GM20000 (cell line): ENCODE measurements at regions not wholly inside any gene's neighbourhood (a gene's known extent, or its start where the extent isn't known, plus 50 kb on each side); places are given as distances from the start of the nearest gene placed in this dataset.

Source experiments
- DNase-seq: peaks from one replicate; pipeline ENCODE4 v3.0.0; 2012; ENCODE audit warnings: low spot score
- TF ChIP-seq, protein P1 (sequence below): IDR thresholded peaks from 2 replicates; pipeline ENCODE4 v1.5.1; 2012; ENCODE audit warnings: mild to moderate bottlenecking, control low read depth; ENCODE audit errors: extremely low read depth, missing control alignments

DNA sequence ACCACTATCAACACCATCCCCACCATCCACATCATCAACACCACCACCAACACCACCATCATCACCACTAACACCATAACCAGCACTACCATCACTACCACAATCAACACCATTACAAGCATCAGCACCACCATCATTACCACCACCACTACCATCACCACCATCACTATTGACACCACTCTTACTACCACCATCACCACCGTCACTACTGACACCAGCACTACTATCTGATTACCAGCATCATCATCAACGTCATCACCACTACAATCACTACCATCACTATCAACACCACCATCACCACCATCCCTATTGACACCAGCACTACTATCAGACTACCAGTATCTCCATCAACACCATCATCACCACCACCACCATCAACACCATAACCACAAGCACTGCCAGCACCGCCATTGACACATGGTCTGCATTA, 106.1 kb upstream of the RUNX3 start:
- TF ChIP-seq, protein P1, sequence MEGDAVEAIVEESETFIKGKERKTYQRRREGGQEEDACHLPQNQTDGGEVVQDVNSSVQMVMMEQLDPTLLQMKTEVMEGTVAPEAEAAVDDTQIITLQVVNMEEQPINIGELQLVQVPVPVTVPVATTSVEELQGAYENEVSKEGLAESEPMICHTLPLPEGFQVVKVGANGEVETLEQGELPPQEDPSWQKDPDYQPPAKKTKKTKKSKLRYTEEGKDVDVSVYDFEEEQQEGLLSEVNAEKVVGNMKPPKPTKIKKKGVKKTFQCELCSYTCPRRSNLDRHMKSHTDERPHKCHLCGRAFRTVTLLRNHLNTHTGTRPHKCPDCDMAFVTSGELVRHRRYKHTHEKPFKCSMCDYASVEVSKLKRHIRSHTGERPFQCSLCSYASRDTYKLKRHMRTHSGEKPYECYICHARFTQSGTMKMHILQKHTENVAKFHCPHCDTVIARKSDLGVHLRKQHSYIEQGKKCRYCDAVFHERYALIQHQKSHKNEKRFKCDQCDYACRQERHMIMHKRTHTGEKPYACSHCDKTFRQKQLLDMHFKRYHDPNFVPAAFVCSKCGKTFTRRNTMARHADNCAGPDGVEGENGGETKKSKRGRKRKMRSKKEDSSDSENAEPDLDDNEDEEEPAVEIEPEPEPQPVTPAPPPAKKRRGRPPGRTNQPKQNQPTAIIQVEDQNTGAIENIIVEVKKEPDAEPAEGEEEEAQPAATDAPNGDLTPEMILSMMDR = no peak
- DNase-seq = no peak

DNA sequence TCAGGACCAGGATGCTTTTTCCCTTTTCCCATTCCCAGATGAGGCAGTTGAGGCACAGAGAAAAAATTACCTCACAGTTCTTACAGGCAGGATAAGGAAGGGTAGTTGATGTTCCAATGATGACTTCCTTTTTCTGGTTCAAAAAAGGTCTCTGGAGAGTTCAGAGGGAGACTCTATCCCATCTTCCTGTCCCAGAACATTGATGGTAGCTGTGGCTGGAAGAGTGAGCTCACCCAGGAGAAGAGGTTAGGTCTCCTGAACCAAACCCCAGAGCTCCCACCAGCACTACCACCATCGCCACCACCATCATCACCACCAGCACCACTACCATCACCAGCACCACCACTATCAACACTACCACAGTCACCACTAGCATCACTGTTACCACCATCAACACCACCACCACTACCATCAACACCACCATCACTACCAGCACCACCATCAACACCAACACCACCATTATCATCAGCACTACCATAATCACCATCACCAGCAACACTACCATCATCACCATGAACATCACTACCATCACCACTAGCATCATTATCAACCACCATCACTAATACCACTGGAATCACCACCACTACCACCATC, 105.5 kb upstream of the RUNX3 start:
- no peak for DNase-seq

DNA sequence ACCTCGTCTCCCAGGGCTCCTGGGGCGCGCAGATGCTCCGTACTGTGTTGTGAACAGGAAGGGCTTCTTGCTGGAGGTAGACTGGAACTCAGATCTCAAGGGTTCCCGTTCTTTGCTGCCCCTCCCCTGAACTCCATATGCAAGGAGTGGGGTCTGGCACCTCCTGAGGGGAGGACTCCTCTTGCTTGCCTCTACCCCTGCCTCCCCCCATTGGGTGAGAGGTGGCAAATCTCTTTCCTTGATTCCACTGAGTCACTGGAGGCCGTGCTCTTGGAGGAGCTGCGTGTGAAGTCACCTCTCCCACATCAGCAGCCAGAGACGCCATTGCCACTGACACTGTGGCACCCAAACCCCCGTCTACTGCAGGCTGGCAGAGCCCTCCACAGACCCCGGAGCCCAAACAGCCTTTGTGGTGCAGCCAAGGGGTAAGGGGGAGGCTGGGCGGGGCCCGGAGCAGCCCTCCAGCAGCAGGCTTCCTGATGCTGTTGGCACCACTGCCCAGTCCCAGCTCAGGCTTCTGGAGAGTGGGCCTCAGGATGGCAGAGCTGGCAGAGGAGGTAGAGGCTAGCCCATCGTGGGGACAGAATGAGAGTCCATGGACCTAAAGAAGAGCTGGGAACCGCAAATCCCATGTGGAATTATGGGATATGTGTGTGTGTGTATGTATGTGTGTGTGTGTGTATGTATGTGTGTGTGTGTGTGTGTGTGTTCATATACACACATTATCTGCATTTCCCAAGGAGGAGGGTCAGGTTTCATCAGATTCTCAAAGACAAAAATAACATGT, 104.9 kb upstream of the RUNX3 start:
- TF ChIP-seq, protein P1 = no peak
- no peak for DNase-seq

More for the DNA sequence above, 105.5 kb upstream of the RUNX3 start:
- TF ChIP-seq, protein P1 = no peak

DNA sequence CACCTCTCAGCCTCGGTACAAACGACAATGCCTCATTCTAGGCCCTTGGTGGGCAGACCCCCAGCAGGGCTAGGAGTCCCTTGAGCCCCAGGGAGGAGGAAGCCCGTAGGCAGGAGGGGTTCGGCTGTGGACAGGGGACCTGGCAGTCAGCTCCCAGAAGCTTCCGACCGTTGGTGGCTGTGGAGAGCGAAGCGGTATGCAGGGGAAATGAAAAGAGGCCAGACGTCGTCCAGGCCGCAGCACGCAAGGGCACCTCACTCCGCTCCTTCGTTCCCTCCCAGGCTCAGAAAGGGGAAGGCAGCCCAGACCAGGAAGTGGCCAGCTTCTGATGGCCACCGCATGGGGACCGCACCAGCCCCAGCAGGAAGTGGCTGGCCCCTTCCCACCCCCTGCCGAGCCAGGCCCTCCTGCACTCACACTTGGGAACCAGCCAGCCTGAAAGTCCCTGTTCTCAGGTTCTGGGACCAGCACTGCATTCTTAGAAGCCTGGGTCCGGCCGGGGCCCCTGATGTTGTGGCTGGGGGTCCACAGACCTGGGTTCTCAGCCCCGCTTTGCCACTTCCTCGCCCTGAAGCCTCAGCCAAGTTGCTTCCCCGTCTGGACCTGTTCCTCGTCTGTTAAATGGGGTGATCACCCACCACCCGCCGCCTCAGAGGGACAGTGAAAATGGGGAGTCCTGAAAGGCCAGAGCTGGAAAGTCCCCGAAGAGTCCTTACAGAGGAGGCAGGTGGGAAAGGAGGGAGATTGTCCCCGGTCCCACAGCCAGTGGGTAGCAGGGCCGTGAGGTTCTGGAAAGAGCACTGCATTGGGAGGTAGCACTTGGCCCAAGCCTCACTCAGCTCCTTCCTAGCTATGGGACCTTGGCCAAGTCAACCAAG, 104.0 kb upstream of the RUNX3 start:
- TF ChIP-seq, protein P1 = no peak

DNA sequence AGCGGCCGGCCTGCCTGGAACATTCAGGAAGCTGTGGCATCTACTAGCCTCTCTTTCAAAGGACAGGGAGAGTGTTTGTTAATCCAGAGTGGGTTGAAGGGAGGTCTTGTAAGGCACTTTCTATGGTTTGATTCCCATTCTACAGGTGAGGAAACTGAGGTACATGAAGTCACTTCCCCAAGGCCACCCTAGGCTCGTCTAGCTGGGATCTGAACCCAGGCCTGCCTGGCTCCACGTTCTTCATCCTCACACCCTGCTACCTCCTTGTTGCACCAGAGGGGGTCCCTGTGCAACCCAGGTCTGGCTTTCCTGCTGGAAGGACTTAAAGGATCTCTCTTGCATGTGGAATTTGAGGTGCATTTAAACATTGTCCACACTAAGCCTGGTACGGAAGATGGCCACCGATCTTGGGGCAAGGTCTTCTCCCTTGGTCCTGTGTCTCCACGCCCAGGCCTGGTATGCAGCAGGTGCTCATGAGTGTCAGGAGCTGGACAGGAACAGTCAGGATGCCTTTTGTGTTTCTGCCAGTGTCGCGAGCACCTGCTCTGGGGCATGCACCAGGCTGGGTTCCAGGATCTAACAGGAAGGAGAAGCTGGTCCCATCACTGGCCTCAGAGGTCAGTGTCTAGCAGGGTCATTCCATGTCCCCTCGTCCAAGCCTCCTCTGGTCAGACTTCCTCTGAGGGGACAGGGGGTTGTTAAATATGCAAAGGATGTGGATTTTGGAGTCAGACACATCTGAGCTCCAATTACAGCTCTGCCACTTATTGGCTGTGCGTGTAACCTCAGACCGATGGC, 103.2 kb upstream of the RUNX3 start:
- DNase-seq = no peak
- TF ChIP-seq, protein P1 = no peak

More for the DNA sequence above, 104.0 kb upstream of the RUNX3 start:
- peak; percentile 41 for DNase-seq

DNA sequence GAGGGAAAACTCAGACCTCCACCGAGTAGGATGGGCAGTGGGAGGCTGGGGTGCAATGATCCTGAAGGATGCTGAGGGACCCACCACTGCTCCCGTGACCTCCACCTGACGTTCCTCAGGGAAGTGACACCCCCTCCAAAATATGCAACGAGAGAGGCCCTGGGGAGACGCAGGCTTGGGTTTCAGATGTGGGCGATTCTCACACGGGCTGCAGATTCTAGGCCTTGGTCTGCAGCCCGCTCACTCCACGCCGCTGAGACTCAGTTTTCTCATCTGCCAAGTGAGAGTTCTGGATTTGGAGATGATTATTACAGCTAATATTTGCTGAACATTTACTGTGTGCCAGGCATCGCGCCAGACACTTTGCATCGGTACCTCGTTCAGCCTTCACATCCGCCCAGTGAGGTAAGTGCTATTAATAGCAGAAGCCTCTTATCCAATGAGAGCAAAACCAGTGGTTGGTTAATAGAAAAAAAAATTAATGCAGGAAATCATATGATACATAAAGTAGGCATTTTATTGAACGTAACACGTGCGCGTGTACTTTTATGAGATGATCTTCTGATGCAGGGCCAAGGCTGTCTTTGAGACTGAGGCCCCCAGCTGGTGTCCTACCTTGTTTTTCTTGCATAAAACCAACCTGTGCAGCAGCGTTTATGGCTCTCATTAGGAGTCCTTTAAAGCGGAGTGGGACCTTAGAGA, 102.0 kb upstream of the RUNX3 start:
- TF ChIP-seq, protein P1 = no peak
- DNase-seq = peak; percentile 65
